NCI-H446 treated with DMSO at 0.1 percent for 48 hours (cell line): ENCODE measurements at regions not wholly inside any gene's neighbourhood (a gene's known extent, or its start where the extent isn't known, plus 50 kb on each side); places are given as distances from the start of the nearest gene placed in this dataset.

Experiments used
- DNase-seq: peaks from one replicate; lab custom pipeline; 2025; lab: John Stamatoyannopoulos, UW

DNA sequence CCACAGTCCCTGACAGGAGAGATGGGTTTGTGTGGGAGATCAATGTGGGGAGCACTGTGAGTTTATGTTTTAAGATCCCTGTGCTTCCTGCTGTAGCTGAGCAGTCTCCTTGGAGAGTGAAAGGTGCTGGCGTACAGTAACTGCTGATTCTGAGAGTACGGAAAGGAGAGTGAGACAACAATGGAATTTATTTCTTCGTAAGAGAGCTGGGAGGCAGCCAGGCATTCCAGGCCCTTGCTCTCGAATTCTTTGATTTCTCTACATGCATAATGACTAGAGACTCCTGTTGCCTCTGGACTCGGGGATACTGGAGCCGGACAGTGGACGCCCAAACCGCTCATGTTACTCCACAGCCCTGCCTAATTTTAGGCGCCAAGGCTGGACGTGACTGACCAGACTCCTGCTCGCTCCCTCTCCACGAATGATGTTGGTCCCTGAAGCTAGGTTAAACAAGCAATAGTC lies 131.0 kb upstream of the PHACTR1 start:
- DNase-seq, result no peak

DNA sequence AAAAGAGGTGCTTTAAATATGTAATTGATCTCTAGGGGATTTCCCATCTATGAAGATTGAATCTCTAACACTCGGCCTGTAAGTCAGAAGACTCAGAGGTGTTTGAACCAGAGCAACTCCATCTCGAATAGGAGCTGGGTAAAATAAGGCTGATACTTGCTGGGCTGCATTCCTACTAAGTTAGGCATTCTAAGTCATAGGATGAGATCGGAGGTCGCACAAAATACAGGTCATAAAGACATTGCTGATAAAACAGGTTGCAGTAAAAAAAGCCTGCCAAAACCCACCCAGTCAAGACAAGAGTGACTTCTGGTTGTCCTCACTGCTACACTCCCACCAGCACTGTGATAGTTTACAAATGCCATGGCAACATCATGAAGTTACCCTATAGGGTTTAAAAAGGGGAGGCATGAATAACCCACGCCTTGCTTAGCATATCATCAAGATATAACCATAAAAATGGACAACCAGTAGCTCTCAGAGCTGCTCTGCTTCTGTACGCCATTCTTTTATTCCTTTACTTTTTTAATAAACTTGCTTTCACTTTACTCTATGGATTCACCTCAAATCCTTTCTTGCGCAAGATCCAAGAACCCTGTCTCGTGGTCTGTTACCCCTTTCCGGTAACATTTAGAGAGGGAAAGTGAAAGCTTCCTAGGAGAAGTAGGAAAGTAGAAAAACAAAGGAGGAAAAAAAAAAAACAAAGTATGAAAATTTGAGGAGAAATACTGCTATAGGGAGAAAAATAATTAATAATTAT lies 129.7 kb upstream of the PHACTR1 start:
- DNase-seq, result no peak

DNA sequence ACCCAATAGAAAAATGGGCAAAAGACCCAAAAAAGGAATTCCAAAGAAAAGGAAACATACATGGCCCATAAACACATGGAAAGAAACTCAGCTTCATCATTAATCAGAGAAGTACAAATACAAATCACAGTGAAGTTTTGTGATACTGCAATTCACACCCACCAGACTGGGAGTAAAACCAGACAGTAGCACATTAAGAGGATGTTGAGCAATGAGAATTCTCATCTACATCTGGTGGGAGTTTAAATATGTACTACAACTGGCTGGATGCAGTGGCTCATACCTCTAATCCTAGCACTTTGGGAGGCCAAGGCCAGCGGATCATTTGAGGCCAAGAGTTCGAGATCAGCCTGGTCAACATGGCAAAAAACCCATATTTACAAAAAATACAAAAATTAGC lies 125.7 kb upstream of the PHACTR1 start:
- DNase-seq, result no peak

DNA sequence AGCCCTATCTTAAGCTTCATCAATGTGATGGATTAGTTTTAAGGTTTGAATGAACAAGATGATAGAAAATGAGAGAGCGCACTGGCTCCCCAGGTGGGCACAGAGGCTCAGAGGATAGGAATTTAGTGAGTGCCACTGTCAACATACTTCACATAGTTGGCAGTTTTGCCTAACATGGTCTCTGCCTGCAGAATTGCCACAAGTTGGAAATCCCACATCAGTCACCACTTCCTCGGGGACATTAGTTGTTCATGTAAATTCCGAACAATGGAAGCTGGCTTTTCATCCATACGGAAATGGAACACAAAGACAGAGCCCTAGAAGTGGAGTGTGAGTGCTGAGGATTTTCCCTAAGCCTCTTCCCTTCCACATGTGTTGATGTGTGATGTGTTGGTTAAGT lies 123.9 kb upstream of the PHACTR1 start:
- no peak for DNase-seq

DNA sequence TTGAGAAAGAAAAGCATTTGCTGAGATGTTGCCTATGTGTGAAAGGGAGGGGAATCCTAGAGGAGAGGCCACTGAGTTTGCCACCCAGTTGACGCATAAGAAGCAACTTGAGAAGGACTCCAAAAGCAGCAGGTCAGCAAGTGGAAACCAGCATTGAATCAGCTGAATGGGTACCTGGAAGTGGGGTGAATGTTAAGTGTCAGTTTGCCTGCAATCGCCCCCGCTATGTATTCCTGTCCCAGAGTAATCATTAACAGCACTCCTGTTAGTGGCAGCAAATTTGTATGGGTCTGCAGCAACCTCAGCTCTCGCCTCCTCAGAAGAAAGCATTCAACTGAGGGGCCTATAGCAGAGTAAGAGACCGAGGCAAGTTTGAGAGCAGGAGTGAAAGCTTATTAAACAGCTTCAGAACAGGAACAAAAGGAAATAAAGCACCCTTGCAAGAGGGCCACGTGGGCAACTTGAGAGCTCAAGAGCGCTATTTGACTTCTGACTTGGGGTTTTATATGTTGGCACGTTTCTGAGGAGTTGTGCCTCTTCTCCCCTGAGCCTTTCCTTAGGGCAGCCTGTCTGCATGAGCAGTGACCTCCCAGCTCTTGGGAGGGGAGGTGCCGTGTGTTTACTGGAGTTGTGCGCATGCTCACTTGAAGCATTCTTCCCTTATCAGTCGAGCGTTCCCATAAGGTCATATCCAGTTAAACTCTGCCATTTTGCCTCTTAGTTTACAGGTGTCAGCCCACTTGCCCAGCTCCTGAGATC lies 122.6 kb upstream of the PHACTR1 start:
- DNase-seq, result no peak

DNA sequence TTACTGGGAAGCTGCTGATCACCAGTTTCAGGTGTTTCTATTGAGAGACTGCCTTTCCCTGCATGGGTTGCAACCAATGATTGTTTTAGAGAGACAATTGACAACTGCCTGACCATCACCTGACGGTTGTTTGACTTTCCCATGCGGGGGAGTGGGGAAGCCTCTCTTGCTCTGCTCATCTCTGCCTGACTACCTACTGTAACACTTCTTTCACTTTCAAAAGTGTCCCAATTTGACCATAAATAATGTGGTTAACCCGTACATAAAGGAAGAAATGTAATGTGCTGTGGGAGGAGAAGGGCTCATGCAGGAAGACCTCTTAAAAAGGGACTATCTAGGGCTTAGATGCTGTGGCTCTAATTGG lies 122.1 kb upstream of the PHACTR1 start:
- DNase-seq, result no peak

DNA sequence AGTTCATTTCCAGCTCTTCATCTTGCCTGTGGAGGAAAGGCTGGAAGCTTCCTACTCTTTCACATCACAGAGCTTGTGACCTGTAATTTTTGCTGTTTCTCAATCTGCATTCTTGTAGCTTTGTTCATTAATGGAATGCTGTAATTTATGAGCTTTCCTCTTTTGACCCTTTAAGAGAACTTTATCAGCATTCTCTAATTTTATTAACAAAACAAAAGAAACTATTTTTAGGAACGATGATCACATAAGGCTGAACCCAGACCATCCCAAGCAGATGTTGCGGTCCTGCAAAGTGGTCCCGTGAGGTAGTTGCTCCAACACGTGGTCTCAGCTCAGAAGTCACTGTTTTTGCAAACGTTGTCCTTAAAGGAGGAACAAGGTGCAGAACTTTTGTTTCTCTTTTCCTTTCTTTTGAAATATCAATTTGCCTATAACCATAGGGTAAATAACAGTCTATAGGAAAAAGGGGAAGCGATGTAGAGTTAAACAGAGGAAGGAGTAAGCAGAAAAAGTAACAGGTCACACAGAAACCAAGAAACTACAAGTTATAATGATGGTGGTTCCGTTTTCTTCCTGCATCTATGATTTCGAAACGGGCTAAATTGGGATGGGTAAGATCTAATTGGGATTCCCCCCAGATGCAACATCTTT lies 121.3 kb upstream of the PHACTR1 start:
- DNase-seq, result no peak

DNA sequence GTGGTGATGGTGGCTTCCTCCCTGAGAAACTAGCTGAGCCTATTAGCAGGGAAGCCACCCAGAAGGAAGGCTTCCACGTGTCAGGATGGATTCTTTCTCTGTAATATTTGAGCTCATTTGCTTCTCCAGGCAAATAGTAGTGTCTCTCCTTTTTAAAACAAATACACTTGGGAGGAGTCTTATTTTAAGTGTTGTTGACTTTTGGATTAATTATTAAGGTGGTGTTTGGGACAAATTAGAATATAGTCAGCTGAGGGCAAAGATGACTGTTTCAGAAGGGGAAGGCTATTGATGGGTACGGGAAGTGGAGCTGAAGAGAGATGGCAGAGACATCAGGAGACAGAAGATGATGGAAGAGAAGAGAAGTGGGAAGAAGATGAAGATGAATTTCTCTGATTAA lies 119.8 kb upstream of the PHACTR1 start:
- DNase-seq, result no peak

DNA sequence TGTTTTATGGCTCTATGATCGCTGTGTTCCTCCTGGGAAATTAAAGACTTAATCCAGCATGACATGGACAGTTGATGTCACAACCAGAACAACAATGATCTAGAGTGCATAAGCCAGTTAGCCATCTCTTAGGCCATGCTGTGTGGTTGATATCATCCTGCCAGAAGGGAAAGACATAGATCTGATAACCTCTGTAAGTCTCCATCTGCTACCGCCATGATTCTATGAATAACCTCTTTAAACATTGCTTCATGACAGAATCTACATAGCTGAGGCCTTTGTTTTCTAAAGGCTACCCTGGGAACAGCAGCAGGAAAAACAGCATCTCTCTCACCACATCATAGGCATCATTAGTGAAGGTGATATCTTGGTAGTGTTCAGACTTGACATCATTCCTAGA lies 117.6 kb upstream of the PHACTR1 start:
- no peak for DNase-seq

DNA sequence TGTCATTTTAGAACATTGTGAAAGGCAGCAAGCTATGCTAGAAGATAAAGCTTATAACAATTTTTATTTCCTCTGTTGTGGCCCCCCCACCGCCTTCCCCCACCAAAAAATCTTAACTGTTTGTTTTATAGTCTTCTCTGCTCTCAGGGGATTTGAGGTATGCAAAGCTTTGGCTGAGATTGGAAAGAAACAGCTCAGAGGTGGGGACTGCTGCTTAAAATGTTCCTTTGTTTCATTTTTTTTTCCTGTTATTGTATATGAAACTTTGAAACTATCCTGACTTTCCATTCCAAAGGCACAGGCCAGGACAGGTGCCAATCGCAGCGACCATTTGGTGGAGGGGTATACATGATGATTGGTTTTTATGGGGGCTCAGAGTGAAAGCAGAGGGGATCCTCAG lies 114.7 kb upstream of the PHACTR1 start:
- no peak for DNase-seq

DNA sequence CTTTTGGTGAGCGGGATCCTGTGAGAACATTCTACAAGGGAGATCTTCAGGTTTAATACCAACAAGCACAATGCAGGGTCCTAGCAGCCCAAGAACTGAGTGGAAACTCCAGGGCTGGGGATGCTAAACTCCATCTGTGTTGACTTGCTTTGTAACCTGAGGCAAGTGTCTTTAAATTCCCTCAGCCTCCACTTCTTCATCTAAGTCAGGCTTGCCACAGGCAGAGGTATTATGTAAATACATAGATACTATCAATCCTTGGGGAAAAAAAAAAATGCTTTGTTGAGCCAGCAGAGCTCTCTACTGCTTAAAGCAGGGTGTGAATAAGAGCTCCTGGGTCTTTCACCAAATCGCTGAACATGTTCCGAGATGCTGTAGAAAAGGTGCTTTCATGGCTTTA lies 114.2 kb upstream of the PHACTR1 start:
- no peak for DNase-seq

DNA sequence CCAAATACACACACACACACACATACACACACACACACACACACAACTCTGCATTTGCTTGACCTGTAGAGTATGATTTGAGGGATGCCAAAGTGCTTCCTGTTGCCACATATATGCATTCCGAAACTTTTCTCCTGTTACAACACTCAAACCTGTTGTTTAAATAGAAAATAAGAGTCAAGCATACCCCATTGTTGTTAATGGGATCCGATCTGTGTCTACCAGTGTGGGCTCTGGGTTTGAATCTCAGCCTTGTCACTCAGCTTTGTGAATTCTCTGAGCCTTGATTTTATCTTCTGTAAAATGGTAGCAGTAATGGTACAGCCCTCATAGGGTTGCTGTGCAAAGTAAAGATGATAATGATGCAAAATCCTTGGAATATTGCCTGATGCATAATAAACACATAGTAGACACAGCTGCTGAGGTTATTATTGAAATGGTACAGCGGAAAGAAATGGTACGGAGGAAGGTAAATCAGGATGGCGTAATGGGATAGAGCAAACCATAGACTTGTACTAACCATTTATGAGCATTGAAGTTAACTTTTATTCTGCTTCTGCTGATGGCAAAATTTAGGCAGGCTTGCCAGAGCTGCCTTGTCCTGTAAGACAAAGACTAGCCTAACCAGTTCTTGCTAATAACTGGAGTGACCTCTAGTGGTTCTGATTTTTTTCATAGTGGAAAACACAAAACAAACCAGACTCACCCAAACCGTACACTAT lies 113.5 kb upstream of the PHACTR1 start:
- peak; percentile 22 for DNase-seq

DNA sequence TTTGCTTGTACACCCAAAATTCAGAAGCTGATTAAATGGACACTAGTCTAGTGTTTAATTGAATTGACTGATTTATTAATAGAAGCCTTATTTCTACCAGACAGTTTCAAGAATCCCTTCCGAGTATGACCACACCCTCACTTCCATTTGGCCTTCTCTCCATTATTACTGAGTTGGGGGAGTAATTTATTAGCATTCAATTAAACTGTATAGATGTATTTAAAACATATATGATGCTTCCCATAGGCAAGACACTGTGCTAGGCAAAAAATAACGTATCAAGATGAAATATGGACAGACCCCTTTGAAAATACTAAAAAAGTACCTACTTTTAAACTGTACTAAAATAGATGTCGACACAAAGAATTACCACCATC lies 112.9 kb upstream of the PHACTR1 start:
- DNase-seq, result no peak

DNA sequence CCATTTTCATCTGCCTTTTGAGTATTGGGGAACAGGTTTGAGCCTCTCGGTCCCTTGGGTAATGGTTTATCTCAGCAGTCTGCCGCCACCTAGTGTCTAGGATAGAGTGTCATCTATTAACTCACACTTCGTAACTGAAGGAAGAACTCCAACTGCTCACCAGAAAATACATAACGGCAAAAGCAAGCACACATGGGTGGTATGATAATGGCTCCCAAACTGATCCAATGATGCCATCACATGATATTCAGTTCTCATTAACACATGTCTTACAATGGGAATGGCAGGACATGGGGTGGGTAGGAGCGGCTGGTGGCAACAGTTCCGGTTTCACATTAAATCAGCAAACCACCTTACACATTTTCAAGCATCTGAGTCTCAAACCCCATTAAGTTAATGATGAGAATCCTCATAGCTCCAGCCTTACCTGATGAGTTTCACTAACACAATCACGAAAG lies 110.7 kb upstream of the PHACTR1 start:
- DNase-seq, result peak; percentile 20

DNA sequence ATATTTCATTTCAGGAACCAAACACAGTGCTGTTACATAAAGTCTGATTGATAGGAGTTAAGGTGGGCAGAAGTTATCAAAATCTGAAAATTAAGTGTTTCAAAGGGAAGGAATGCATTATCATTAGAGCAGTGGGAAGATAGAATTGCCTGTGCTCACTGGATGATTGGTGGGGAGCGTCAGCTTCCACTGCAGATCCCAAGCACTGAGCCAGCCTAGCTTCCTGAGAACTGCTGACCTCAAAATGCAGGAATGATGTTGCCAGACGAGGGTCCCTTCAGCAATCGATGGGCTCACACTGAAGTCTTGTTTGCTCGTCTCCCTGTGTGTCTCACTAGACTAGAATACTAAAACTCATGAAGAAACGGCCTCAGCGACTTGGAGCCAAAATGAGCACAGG lies 110.0 kb upstream of the PHACTR1 start:
- DNase-seq, result no peak

DNA sequence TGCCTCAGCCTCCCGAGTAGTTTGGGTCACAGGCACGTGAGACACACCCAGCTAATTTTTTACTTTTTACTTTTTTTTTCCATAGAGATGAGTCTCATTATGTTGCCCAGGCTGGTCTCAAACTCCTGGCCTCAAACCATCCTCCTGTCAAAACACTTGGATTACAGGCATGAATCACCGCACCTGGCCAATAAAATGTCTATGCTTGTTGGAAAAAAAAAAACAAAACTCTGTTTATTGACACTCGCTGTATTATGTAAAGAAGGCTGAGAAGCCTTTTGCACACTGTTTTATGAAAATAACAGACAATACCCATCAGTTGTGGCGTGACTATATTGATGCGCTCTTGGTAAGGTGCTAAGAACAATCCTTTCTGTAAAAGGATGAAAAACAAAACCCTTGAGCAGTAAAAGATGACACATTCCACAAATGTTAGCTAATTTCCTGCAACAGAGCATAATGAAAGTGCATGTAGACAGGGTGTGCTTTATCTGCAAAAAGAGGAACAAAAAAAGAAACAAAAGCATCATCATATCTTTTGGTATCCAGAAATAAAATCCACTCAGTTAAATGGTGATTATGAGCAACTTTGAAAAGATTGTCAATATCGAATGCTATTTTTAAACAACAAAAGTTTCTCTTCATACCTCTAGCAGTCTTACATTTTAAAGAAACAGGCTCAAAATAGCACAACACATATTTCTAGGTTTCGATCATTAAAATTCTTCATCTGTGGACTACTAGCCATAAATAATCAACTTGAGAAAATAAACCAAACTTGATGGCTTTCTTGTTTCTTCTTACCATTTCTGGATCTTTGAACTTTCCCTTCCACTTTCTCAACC lies 108.3 kb upstream of the PHACTR1 start:
- no peak for DNase-seq

DNA sequence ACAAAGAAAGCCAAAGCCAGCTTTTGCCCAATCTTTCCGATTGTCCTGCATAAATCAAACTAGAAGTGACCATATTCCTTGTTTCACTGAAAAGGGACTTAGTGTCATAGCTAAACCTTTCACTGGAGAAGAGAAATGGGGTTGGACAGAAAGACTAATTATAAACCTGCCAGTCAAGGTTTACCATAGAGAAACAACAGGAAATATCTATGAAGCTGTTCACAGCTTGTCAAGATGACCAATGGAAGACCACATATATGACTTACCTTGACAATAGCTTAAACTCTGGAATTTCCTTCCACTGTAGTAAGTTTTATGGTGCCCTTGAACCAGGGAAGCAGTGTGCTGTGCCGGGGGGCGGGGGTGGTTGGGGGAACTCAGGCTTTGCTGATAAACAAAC lies 107.7 kb upstream of the PHACTR1 start:
- no peak for DNase-seq

DNA sequence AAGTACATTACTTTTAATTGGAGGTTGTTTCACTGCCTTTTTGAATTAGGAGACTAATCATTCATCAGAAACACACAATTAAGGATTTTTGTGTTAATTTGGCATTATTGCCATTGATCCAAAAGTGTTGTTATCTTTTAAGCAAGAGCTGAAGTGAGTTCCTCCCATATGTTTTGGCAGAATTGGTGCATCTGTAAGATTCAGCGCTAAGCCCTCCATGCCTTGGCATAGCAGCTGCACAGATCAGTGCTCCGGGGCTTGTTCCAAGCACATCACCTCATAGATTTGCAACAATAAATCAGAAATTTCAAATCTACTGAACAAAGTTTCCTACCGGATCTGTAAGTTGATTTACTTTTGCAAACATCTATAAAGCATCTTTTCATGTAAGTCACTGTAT lies 106.8 kb upstream of the PHACTR1 start:
- no peak for DNase-seq

DNA sequence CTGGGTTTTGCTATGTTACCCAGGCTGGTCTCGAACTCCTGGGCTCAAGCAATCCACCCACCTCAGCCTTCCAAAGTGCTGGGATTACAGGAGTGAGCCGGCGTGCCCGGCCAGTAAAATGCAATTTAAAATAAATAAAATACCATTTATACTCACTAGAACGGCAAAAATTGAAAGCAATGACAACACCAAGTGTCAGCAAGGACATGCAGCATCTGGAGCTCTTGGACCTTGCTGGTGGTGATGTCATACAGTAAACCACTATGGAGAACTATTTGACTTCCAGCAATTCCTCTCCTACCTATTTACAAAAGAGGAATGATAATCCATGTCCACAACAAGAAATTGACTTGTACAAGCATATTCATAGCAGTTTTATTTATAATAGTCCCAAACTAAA lies 105.7 kb upstream of the PHACTR1 start:
- DNase-seq, result no peak

DNA sequence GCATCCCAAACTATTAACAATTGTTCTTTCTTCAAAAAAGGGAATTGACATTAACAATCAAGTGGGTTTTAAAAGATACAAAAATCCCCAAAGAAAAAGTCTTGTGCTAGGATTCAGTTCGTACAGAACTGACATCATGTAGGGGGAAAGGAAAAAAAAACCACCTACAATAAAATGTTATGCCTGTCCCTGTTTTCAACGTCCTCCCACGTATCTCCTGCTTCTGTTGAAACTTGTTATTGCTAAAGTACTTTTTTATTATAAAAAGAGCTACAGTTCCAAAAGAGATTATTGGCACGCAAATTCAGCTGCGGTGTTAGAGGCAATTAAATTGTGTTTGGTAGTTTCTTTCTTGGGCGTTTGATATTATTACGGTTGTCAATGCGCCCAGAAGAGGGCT lies 102.8 kb upstream of the PHACTR1 start:
- DNase-seq, result no peak

DNA sequence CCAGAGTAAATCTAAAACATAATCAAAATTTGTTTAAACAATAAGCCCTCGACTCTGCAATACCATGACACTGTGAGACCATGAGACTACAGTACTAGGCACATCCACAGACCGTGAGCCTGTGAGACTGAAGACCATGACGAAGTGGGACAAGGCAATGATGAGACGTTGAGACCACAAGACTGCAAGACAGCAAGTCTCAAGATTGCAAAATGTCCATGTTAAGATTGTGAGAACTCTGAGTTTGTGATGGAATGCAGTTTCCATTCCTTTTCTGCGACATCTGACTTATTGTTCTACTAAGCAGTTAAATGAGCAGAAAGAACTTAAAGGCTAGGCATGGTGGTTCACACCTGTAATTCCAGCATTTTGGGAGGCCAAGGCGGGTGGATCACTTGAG lies 102.1 kb upstream of the PHACTR1 start:
- no peak for DNase-seq

DNA sequence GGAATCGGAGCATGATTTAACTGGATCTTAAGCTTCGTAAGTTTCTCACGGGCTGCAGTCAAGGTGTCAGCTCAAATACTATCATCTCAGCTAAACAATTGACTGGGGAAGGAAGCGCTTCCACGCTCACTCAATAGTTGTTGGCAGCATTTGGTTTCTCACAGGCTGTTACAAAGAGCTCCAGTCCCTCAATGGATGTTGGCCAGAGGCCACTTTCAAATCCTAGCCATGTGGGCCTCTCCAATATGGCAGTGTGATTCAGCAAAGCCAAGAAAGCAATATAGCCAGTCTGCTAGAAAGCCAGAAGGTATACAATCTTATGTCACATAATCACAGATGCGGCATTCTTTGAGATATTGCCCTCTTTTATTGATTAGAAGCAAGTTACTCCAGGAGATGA lies 98.3 kb upstream of the PHACTR1 start:
- peak; percentile 69 for DNase-seq
